Ureter (tissue), 1 donor: ENCODE measurements at regions not wholly inside any gene's neighbourhood (a gene's known extent, or its start where the extent isn't known, plus 50 kb on each side); places are given as distances from the start of the nearest gene placed in this dataset.
"Not testable (repeated sequence)": the region's sequence is repeated elsewhere in the genome, so short reads cannot be mapped to it uniquely, and the experiment has no call there.

Experiments used
- DNase-seq: peaks from one replicate; pipeline ENCODE4 v3.0.0-alpha.2; 2020; ENCODE audit warnings: low spot score
- donor health status: DM: yes; HTN: yes; CAD: no.

DNA sequence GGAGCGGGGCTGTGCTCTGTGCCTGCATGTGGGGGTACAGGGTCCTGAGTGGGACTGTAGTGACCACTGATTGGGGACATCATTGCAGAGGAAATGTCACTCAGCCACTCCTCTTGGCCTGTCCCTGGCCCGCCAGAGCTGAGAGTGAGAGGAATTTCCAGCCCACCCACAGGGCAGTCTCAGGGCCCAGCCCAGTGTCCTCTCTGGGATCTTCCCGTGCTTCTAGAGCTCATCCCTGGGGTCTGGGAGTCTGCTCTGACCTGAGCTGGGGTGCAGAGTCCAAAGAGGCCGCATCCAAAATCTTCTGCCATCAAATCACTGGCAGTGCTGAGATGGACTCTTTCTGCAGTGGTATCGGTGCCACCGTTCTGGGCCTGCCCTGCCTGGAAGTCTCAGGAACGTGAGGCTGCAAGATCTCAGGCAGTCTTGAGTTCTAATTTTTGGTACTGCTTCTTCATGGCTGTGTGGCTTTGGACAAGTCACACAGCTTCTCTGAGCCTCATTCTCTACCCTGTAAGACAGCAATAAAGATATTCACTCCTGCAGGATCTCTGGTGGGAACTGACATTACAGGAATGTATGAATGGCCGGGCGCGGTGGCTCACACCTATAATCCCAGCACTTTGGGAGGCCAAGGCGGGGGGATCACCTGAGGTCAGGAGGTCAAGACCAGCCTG is 100.8 kb upstream of the TARDBP start:
- DNase-seq: no peak

DNA sequence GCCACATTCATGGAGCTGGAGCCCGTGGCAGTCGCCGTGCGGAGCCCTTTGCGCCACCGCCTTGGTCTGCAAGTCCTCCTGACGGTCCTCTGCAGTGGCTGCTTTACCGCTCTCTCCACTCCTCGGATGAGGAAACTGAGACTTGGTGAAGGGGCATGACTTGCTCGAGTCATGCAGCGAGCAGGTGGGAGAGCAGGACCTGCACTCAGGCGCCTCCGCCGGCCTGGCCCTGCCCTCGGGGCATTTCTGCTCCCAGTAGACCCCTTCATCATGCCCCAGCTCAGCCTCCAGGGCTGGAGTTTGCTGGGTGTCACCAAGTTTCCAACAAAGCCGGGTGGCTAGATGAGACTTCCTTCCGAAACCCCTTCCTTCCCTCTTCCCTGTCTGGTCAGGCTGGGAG is 100.0 kb upstream of the TARDBP start:
- no peak for DNase-seq

- no peak for DNase-seq
Observed at GRCh38 chr1:10914056-10914455, 98.4 kb upstream of the TARDBP start.

GRCh38 chr1:10915594-10915993 is 96.9 kb upstream of the TARDBP start:
- DNase-seq: no peak

DNA sequence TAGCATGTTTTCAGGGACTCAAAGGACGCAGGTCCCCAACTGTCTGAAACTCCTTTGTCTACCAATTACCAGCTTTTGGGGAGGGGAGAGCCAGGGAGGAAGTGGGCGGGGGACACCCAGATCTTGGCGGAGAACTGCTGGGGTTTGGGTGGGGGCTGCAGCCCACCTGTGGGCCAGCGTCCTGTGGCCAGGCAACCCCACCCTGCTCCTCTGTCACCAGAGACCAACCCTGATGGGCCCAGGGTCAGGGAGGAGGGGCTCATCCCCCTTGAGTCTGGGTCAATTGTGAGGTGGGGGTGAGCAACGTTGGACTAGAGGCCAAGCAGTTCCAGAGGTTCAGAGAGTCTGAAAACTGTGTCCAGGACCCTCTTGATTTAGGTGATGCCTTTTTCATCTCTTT is 96.1 kb upstream of the TARDBP start:
- DNase-seq: no peak

GRCh38 chr1:10916991-10917390 is 95.5 kb upstream of the TARDBP start:
- no peak for DNase-seq

- DNase-seq: no peak
Observed at GRCh38 chr1:10917513-10918454, 94.7 kb upstream of the TARDBP start.

- no peak for DNase-seq
Observed at GRCh38 chr1:10918531-10918930, 93.9 kb upstream of the TARDBP start.

GRCh38 chr1:10920063-10920626 is 92.3 kb upstream of the TARDBP start:
- peak; percentile 60 for DNase-seq

DNA sequence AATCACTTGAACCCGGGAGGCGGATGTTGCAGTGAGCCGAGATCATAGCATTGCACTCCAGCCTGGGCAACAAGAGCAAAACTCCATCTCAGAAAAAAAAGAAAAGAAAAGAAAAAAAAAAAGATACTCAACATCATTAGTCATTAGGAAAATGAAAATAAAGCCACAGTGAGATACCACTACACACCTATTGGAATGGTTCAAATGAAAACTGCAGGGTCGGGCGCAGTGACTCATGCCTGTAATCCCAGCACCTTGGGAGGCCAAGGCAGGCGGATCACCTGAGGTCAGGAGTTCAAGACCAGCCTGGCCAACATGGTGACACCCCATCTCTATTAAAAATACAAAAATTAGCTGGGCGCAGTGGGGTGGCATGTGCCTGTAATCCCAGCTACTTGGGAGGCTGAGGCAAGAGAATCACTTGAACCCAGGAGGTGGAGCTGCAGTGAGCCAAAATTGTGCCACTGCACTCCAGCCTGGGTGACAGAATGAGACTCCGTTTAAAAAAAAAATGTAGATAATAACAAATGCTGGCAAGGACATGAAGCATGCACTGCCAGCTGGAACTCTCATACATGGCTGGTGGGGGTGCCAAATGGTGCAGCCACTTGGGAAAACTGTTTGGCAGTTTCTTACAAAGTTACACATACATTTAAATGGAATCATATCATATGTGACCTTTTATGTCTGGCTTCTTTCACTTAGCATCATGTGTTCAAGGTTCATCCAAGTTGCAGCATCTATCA is 90.0 kb upstream of the TARDBP start:
- DNase-seq: not testable (repeated sequence)

- no peak for DNase-seq
Observed at GRCh38 chr1:10924030-10924429, 88.4 kb upstream of the TARDBP start.

DNA sequence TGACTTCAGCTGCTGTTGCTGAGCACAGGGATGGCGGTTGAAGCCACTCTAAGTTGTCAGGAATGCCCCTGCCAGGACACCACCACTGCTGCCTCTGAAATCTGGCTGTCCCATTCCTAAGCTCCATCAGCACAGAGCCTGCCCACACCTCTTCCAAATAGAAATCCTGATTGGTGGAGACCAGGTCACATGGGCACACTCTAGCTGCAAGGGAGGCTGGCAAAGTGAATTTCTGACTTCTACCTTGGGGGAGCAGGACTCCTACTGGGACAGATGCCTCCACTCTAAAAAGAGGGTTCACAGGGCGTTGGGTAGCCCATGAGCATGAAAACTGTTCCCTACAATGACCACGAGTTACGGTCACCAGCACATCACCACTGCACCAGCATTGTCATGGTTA is 83.8 kb upstream of the TARDBP start:
- DNase-seq: no peak

DNA sequence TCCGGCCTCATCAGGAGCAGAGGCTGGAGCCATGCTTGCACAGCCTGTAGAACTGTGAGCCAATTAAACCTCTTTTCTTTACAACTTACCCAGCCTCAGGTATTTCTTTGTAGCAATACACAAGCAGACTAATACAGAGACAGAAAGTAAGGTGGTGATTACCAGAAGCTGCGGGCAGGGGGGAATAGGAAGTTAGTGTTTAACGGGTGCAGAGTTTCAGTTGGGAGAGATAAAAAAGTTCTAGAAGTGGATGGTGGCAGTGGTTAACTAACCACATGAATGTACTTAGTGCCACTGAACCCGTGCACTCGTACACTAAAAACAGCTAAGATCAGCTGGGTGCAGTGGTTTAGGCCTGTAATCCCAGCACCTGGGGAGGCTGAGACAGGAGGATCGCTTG is 80.4 kb upstream of the TARDBP start:
- DNase-seq: no peak

- no peak for DNase-seq
Observed at GRCh38 chr1:10934150-10934818, 78.2 kb upstream of the TARDBP start.

DNA sequence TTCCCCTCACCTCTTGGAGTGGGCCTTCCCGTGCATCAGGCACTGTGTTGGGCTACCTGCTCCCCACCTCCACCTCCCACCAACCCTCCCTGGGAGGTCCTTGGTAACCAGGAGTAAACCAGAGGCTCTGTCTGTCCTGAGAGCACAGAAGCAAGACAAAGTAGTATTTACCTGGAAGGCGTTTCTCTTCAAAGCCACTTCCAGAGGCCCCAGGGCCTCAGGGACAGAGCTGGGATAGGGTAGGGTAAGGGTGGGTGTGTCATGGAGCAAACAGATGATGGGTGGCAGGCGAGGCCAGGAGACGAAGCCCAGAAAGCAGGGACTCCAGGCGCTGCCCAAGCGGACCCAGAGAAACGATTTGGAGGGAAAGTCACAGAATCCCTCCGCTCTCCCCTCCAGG is 77.2 kb upstream of the TARDBP start:
- no peak for DNase-seq

- DNase-seq: no peak
Observed at GRCh38 chr1:10935724-10936123, 76.7 kb upstream of the TARDBP start.

- no peak for DNase-seq
Observed at GRCh38 chr1:10936998-10937901, 75.2 kb upstream of the TARDBP start.

DNA sequence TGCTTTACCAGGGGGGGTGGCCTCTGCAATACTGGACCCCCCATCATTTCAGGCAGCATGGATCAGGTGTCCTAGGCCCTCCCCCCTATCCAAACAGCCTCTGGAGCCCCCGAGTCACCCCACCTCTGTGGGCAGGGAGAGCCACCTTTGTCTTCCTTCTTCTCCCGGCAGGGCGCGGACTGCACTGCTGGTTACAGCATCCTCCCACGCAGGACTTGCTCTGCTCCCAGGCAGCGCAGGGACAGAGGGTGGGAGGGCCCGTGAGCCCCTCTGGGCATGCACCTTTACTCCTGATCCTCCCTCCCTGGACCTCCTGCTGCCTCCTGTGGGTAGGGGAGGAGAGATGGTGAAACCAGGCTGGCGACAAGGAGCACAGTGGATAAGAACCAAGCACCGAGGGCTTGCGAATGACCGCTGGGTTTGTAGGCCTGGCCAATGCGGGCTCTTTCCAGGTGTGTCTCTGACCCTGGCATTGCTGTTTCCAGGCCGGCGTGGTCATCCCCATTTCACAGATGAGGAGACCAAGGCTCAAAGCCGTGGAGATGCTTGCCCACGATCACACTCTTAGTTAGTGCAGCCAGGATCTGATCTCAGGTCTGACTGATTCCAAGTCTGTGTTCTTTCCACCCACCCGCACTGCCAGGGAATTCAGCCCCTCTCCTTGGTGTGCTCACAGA is 73.6 kb upstream of the TARDBP start:
- DNase-seq: no peak

GRCh38 chr1:10939654-10940450 is 72.6 kb upstream of the TARDBP start:
- DNase-seq: no peak
